ENCODE measurements at regions not wholly inside any gene's neighbourhood (a gene's known extent, or its start where the extent isn't known, plus 50 kb on each side); places are given as distances from the start of the nearest gene placed in this dataset.

- H3K4me3 ChIP-seq (ENCODE audit: low read depth, low read length, poor library complexity, severe bottlenecking), result peak overlapping the region; percentile 47
- intact Hi-C loops (cut with micrococcal nuclease; ENCODE audit: unreplicated experiment), result loop anchor here (1.0 kb wide), 3 partner anchors 15 to 32 kb away; a partner anchor contains a TSS
- no peak overlapping the region for H2AFZ ChIP-seq (ENCODE audit: low read length)
- H3K9me2 ChIP-seq (ENCODE audit: insufficient read depth, low read length), result no peaks in the 10 kb centered on the region
- H3K4me1 ChIP-seq (ENCODE audit: insufficient read depth, low read length, poor library complexity, severe bottlenecking), result peaks cover 94% of the 10 kb centered on the region
- peak overlapping the region; percentile 98 for H3K27ac ChIP-seq (ENCODE audit: low read depth, low read length, poor library complexity, severe bottlenecking)
- BruUV-seq (replicated peaks), result no TSS peak
- peak overlapping the region; percentile 58 for H3K4me2 ChIP-seq (ENCODE audit: low read length)
- H3K9me3 ChIP-seq (ENCODE audit: low read length), result peaks cover 53% of the 10 kb centered on the region
- no peak for TF ChIP-seq EZH2phosphoT487 (IDR thresholded peaks at IDR 0.05; ENCODE audit: borderline replicate concordance, low read depth, low read length)
- TF ChIP-seq, protein P1, sequence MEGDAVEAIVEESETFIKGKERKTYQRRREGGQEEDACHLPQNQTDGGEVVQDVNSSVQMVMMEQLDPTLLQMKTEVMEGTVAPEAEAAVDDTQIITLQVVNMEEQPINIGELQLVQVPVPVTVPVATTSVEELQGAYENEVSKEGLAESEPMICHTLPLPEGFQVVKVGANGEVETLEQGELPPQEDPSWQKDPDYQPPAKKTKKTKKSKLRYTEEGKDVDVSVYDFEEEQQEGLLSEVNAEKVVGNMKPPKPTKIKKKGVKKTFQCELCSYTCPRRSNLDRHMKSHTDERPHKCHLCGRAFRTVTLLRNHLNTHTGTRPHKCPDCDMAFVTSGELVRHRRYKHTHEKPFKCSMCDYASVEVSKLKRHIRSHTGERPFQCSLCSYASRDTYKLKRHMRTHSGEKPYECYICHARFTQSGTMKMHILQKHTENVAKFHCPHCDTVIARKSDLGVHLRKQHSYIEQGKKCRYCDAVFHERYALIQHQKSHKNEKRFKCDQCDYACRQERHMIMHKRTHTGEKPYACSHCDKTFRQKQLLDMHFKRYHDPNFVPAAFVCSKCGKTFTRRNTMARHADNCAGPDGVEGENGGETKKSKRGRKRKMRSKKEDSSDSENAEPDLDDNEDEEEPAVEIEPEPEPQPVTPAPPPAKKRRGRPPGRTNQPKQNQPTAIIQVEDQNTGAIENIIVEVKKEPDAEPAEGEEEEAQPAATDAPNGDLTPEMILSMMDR (conservative IDR thresholded peaks at IDR 0.05; ENCODE audit: low read length), result no peak
- POLR2A ChIA-PET, result interaction anchor here (0.7 to 16.9 kb wide), 9 partner anchors 8 to 50 kb away, joined by 3 to 854 read pairs (median 61); a partner anchor contains a TSS
- peak; percentile 96 for DNase-seq (ENCODE audit: low spot score)
- H3K36me3 ChIP-seq (ENCODE audit: insufficient read depth, low read length), result peaks cover 52% of the 10 kb centered on the region
- H4K20me1 ChIP-seq (ENCODE audit: insufficient read depth, low read length), result no peaks in the 10 kb centered on the region
- CTCF ChIA-PET (ENCODE audit: unreplicated experiment), result interaction anchor here (1.3 kb wide), 1 partner anchor 23 kb away, joined by 3 read pairs; no protein-coding TSS in a partner anchor
- H3K79me2 ChIP-seq (ENCODE audit: insufficient read depth, low read depth, low read length), result peaks cover 5% of the 10 kb centered on the region; the same call in 1 of the 2 replicates
Measured at GRCh38 chr12:25020621-25021243, 71.8 kb upstream of the BCAT1 start.

DNA sequence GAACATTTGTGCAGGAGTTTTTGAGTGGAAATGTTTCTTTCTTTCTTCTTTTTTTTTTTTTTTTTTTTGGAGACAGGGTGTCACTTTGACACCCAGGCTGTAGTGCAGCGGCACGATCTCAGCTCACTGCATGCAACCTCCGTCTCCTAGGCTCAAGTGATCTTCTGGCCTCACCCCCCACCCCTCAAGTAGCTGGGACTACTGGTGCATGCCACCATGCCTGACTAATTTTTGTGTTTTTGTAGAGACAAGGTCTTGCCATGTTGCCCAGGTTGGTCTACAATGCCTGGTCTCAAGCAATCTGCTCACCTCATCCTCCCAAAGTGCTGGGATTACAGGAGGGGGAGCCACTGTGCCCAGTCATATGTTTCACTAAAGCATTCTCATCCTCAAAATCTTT lies 69.2 kb upstream of the BCAT1 start:
- intact Hi-C loops (cut with micrococcal nuclease; ENCODE audit: unreplicated experiment), result no loop called here
- no TSS peak for BruUV-seq (replicated peaks)
- ChIA-PET CTCF (ENCODE audit: unreplicated experiment) (interaction anchor here (0.6 to 0.9 kb wide), 2 partner anchors 25 to 38 kb away, joined by 3 to 6 read pairs; no protein-coding TSS in a partner anchor), POLR2A (interaction anchor here (1.4 to 16.9 kb wide), 4 partner anchors 9 to 43 kb away, joined by 3 to 854 read pairs (median 74); a partner anchor contains a TSS)
- no peaks in the 10 kb centered on the region for H4K20me1 ChIP-seq (ENCODE audit: insufficient read depth, low read length)
- H3K36me3 ChIP-seq (ENCODE audit: insufficient read depth, low read length), result peaks cover 52% of the 10 kb centered on the region
- peaks cover 86% of the 10 kb centered on the region for H3K4me1 ChIP-seq (ENCODE audit: insufficient read depth, low read length, poor library complexity, severe bottlenecking)
- H3K4me2 ChIP-seq (ENCODE audit: low read length), result peak overlapping the region; percentile 46
- peak overlapping the region; percentile 23 for H3K4me3 ChIP-seq (ENCODE audit: low read depth, low read length, poor library complexity, severe bottlenecking)
- no peaks in the 10 kb centered on the region for H3K9me2 ChIP-seq (ENCODE audit: insufficient read depth, low read length)
- peak overlapping the region; percentile 98 for H3K27ac ChIP-seq (ENCODE audit: low read depth, low read length, poor library complexity, severe bottlenecking)
- peak overlapping the region; percentile 13; the same call in 1 of the 2 replicates for H2AFZ ChIP-seq (ENCODE audit: low read length)
- DNase-seq (ENCODE audit: low spot score), result peak; percentile 70
- no peaks in the 10 kb centered on the region; the same call in 1 of the 2 replicates for H3K79me2 ChIP-seq (ENCODE audit: insufficient read depth, low read depth, low read length)
- no peak for TF ChIP-seq EZH2phosphoT487 (IDR thresholded peaks at IDR 0.05; ENCODE audit: borderline replicate concordance, low read depth, low read length)
- TF ChIP-seq, protein P1 (conservative IDR thresholded peaks at IDR 0.05; ENCODE audit: low read length), result peak; percentile 37; the same call in 1 of the 2 replicates
- peaks cover 53% of the 10 kb centered on the region for H3K9me3 ChIP-seq (ENCODE audit: low read length)

DNA sequence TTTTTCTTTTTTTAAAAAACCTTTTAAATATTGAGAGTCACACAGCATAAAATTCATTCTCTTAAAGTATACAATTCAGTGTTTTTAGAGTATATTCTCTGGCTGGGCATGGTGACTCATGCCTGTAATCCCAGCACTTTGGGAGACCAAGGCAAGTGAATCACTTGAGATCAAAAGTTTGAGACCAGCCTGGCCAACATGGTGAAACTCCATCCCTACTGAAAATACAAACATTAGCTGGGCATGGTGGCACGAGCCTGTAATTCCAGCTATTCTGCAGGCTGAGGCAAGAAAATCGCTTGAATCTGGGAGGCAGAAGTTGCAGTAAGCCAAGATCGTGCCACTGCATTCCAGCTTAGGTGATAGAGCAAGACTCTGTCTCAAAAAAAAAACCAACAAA lies 68.4 kb upstream of the BCAT1 start:
- Histone ChIP-seq H2AFZ (ENCODE audit: low read length) (peak overlapping the region; percentile 13; the same call in 1 of the 2 replicates), H3K4me3 (ENCODE audit: low read depth, low read length, poor library complexity, severe bottlenecking) (no peak overlapping the region), H3K36me3 (ENCODE audit: insufficient read depth, low read length) (peaks cover 46% of the 10 kb centered on the region), H3K79me2 (ENCODE audit: insufficient read depth, low read depth, low read length) (no peaks in the 10 kb centered on the region; the same call in 1 of the 2 replicates), H3K9me2 (ENCODE audit: insufficient read depth, low read length) (no peaks in the 10 kb centered on the region), H3K27ac (ENCODE audit: low read depth, low read length, poor library complexity, severe bottlenecking) (peak overlapping the region; percentile 98), H3K4me1 (ENCODE audit: insufficient read depth, low read length, poor library complexity, severe bottlenecking) (peaks cover 86% of the 10 kb centered on the region), H3K4me2 (ENCODE audit: low read length) (peak overlapping the region; percentile 46), H4K20me1 (ENCODE audit: insufficient read depth, low read length) (no peaks in the 10 kb centered on the region), H3K9me3 (ENCODE audit: low read length) (peaks cover 47% of the 10 kb centered on the region)
- no peak for DNase-seq (ENCODE audit: low spot score)
- no TSS peak for BruUV-seq (replicated peaks)
- intact Hi-C loops (cut with micrococcal nuclease; ENCODE audit: unreplicated experiment), result no loop called here
- ChIA-PET CTCF (ENCODE audit: unreplicated experiment) (no interaction called here), POLR2A (interaction anchor here (1.0 to 16.9 kb wide), 5 partner anchors 7 to 43 kb away, joined by 3 to 854 read pairs (median 39); a partner anchor contains a TSS)
- TF ChIP-seq, protein P1 (conservative IDR thresholded peaks at IDR 0.05; ENCODE audit: low read length), result no peak
- TF ChIP-seq EZH2phosphoT487 (IDR thresholded peaks at IDR 0.05; ENCODE audit: borderline replicate concordance, low read depth, low read length), result no peak
